ENCODE measurements at regions not wholly inside any gene's neighbourhood (a gene's known extent, or its start where the extent isn't known, plus 50 kb on each side); places are given as distances from the start of the nearest gene placed in this dataset.
"Not testable (repeated sequence)": the region's sequence is repeated elsewhere in the genome, so short reads cannot be mapped to it uniquely, and the experiment has no call there.

DNA sequence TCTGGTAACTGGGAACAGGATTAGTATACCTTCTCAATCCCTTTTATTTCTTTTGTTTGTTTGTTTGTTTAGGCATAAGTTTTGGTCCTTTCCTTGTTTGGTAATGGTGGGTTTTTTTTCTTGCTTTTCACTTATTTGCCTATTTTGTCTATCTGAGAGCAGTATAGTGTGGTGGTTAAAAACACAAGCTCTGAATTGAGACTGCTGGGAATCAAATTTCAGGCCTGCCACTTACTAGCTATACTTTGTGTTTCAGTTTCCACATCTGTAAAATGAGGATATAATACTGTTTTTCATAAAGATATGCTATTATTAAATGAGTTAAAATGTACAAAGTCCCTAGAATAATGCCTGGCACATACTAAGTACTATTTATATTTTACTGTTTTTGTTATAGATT, 81.6 kb upstream of the IVNS1ABP start:
- DNase-seq: no peak

DNA sequence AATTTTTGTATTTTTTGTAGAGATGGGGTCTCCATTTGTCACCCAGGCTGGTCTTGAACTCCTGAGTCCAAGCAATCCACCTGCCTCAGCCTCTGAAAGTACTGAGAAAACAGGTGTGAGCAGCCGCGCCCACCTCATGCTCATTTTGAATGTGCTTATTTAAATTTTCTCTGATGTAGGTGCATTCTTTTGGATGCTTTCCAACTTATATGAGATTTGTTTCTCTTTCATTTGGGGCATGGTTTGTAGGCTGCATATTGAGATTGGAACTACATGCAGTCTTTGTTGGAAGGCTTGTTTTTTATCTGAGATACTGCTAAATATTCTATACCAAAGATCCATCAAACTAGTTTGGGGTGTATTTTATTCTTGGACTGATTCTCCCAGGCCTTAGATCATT, 81.0 kb upstream of the IVNS1ABP start:
- DNase-seq: no peak

DNA sequence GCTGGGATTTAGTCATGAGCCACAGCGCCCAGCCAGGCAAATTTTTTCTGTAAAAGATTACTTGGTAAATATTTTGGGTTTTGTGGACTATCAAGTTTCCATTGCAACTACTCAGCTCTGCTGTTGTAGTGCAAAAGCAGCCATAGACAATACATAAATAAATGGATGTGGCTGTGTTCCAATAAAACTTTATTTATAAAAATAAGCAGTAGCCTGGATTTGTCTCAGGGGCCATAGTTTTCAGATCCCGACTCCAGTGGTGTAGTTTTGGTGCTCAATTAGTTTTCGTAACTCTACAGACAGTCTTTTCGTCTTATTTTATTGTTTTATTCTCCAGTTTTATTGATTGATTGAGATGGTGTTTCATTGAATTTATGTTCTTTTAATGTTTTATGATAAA, 80.1 kb upstream of the IVNS1ABP start:
- no peak for DNase-seq

- DNase-seq: no peak
Observed at GRCh38 chr1:185396126-185396525, 79.1 kb upstream of the IVNS1ABP start.

GRCh38 chr1:185393815-185394214, 76.8 kb upstream of the IVNS1ABP start:
- DNase-seq: no peak

DNA sequence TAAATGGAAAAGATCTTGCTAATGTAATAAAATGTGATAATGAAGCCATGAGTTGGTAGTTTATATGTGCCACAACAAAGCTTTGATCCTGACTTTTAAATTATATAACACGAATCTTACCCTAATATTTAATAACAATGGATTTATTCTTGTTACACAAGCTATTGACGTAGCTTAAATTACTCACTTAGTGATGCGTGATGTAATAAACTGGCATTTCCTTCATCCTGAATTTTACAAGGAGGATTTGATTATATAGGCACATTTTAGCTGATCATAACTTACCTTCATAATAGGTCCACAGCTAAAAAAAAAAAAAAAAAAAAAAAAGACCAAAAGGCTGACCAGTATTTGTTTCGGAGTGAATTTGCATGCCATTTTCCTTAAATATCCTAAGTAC, 76.2 kb upstream of the IVNS1ABP start:
- DNase-seq: no peak

DNA sequence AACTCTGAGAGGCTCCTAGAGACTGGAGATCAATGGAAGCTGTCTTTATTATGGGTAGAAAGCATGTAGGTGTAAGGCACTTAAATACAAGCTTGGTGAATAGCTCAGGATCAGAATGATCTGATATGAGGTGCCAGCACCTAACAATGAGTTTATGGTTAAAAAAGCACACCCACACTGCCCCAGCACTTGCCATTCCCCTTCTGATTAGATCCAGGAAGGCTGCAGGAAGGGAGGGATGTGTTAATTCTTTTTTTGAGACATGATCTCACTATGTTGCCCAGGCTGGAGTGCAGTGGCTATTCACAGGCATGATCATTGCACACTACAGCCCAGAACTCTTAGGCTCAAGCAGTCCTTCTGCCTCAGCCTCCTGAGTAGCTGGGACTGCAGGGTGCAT, 71.8 kb upstream of the IVNS1ABP start:
- no peak for DNase-seq

DNA sequence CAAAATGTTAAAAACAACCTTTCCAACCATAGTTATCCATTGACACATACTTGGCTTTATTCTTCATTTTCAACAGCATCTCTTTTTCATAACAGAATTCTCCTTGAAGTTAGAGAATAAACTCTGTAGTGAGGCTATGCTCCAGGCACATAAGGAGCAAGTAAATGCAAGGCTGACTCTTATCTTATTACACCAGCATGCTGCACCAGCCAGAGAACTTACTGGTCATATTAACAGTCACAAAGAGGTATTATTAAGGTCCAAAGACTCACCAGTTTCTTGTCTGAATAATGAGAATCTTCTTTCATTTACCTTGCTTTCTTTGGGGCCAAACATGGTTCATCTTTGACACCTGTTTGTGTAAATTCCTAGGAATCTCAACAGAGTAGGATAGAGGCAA, 71.3 kb upstream of the IVNS1ABP start:
- DNase-seq: no peak

GRCh38 chr1:185385991-185386390, 68.9 kb upstream of the IVNS1ABP start:
- no peak for DNase-seq

GRCh38 chr1:185383805-185384204, 66.8 kb upstream of the IVNS1ABP start:
- not testable (repeated sequence) for DNase-seq

DNA sequence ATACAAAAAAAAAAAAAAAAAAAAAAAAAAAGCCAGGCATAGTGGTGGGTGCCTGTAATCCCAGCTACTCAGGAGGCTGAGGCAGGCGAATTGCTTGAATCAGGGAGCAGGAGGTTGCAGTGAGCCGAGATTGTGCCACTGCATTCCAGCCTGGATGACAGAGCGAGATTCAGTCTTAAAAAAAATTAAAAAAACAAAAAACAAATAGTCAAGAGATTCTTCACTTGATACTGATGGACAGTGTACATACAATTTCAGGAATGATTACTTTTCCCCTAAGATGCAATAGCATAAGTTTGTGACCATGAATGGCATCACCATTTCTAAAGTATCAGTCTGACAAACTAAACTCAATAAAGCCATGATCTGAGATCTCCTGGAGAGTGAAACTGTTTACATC, 60.8 kb upstream of the IVNS1ABP start:
- no peak for DNase-seq

- DNase-seq: no peak
Observed at GRCh38 chr1:185376840-185377635, 60.0 kb upstream of the IVNS1ABP start.

- no peak for DNase-seq
Observed at GRCh38 chr1:185376288-185376687, 59.2 kb upstream of the IVNS1ABP start.

DNA sequence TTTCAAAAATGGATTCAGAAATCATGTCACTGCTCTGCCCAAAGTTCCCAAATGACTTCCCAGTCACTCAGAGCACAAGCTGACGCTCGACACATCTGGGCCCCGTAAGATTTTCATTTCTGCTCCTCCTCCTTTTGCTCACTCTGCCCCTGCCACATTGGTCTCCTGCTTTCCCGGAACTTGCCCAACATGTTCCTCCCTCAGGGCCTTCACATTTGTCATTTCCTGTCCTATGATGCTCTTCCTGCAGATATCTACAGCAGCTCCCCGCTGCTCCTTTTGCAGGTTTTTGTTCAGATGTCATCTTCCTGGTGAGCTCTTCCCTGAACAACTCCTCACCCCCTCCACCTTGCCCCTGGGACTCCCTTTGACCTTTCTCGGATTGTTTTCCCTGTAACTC, 58.5 kb upstream of the IVNS1ABP start:
- no peak for DNase-seq

DNA sequence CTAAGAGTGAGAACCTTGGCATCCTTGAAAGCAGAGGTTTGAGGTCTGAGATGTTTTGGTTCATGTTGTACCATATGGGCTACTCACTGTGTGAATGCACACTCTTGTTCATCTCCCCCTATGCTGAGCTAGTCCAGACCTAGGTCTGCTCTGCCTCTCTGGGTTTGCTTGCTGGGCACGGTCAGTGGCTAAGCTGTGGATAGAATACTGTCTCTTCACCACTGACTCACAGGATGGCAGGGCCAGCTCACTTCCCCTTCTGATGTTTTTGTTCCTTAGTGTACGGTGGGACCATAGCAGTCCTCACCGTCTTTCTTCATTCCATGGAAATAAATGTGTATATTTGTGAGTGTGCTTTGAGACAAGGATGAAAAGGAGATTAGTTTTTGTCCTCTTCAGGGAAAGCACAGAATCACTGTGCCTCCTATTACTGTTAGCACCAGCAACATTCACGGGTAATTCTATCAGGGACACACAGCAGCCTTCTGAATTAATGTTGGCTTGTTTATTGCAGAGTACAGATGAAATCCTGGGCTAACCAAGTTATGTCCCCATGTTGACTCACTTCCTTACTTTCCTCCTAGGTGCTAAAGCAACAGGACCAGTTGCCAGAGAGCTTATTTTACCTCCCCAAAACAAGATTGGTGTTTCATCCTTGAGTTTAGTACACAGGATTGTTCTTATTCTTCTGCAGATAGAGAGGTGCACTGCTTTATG, 56.9 kb upstream of the IVNS1ABP start:
- DNase-seq: no peak

- no peak for DNase-seq
Observed at GRCh38 chr1:185369786-185370185, 52.7 kb upstream of the IVNS1ABP start.

- DNase-seq: no peak
Observed at GRCh38 chr1:185368913-185369491, 52.0 kb upstream of the IVNS1ABP start.

GRCh38 chr1:185368313-185368855, 51.3 kb upstream of the IVNS1ABP start:
- DNase-seq: no peak

GRCh38 chr1:185367218-185367617, 50.2 kb upstream of the IVNS1ABP start:
- DNase-seq: no peak

Data from T-helper 2 cell (primary cell).